ENCODE measurements at regions not wholly inside any gene's neighbourhood (a gene's known extent, or its start where the extent isn't known, plus 50 kb on each side); places are given as distances from the start of the nearest gene placed in this dataset.
"Not testable (repeated sequence)": the region's sequence is repeated elsewhere in the genome, so short reads cannot be mapped to it uniquely, and the experiment has no call there.

- TF ChIP-seq ASH2L (IDR thresholded peaks at IDR 0.05; ENCODE audit: borderline replicate concordance, low read depth), result no peak
- no peak for TF ChIP-seq POU2F2 (IDR thresholded peaks at IDR 0.05; ENCODE audit: borderline replicate concordance, low read depth, low read length)
- no peak for TF ChIP-seq ZSCAN29 (IDR thresholded peaks at IDR 0.05)
- no peak for TF ChIP-seq RB1 (IDR thresholded peaks at IDR 0.05; ENCODE audit: borderline replicate concordance)
- no peak for TF ChIP-seq ZNF384 (IDR thresholded peaks at IDR 0.05; ENCODE audit: borderline replicate concordance, low read depth, low read length)
- no peak for TF ChIP-seq JUND (IDR thresholded peaks at IDR 0.05; ENCODE audit: low read depth, low read length)
Measured at GRCh38 chr5:117318528-117318927, 743.9 kb upstream of the SEMA6A start (continued).

GRCh38 chr5:117315170-117315569 lies 740.5 kb upstream of the SEMA6A start:
- Histone ChIP-seq H3K27ac (ENCODE audit: control insufficient read depth, insufficient read depth) (no peak overlapping the region), H2AFZ (ENCODE audit: control insufficient read depth, low read depth, low read length) (no peak overlapping the region), H3K4me2 (ENCODE audit: control insufficient read depth, insufficient read depth) (no peak overlapping the region), H3K79me2 (ENCODE audit: control insufficient read depth, insufficient read depth, low read length) (no peaks in the 10 kb centered on the region), H4K20me1 (ENCODE audit: control insufficient read depth, insufficient read depth) (no peaks in the 10 kb centered on the region), H3K36me3 (ENCODE audit: control insufficient read depth in 2 of 2, insufficient read depth in 2 of 2, low read length in 1 of 2) (no peaks in the 10 kb centered on the region), H3K9ac (ENCODE audit: control insufficient read depth, insufficient read depth, low read length) (no peak overlapping the region), H3K4me3 (no peak overlapping the region), H3K27me3 (replicated peaks in 1 of 2; ENCODE audit: control insufficient read depth in 2 of 2, insufficient read depth in 2 of 2, low read length in 1 of 2) (no peaks in the 10 kb centered on the region), H3K9me3 (replicated peaks; ENCODE audit: control insufficient read depth, insufficient read depth, low read length) (no peaks in the 10 kb centered on the region), H3K4me1 (ENCODE audit: control insufficient read depth, insufficient read depth, low read length) (no peaks in the 10 kb centered on the region)
- FAIRE-seq (no peak), DNase-seq (ENCODE audit: low read depth, low spot score) (no peak), ATAC-seq (no peak)
- POLR2A ChIA-PET, result no interaction called here
- no TSS peak for BruUV-seq (replicated peaks)
- in situ Hi-C loops (cut with MboI) (no loop called here), intact Hi-C loops (cut with micrococcal nuclease; ENCODE audit: unreplicated experiment) (no loop called here)
- SMC1A ChIA-PET (ENCODE audit: uncharacterized antibody, unreplicated experiment), result no interaction called here
- RAD21 ChIA-PET (ENCODE audit: unreplicated experiment), result no interaction called here
- TF ChIP-seq MXI1 (IDR thresholded peaks at IDR 0.05; ENCODE audit: low read depth, low read length) (no peak), TBL1XR1 (IDR thresholded peaks at IDR 0.05; ENCODE audit: low read depth, low read length) (no peak), SP1 (IDR thresholded peaks at IDR 0.05; ENCODE audit: low read depth, low read length) (no peak), BMI1 (IDR thresholded peaks at IDR 0.05; ENCODE audit: borderline replicate concordance) (0 out of 2 replicates have a peak, but pooled peaks have one; percentile 34), NFIC (IDR thresholded peaks at IDR 0.05; ENCODE audit: low read depth, low read length) (no peak)
- TF ChIP-seq, protein P1, sequence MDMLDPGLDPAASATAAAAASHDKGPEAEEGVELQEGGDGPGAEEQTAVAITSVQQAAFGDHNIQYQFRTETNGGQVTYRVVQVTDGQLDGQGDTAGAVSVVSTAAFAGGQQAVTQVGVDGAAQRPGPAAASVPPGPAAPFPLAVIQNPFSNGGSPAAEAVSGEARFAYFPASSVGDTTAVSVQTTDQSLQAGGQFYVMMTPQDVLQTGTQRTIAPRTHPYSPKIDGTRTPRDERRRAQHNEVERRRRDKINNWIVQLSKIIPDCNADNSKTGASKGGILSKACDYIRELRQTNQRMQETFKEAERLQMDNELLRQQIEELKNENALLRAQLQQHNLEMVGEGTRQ (IDR thresholded peaks at IDR 0.05; ENCODE audit: borderline replicate concordance, low read depth, low read length), result no peak
- CTCF ChIA-PET, result no interaction called here
- 22% methylated on average over 4 of the region's 4 CpGs for WGBS (ENCODE audit: insufficient coverage, insufficient replicate concordance, low lambda C conversion rate, missing lambda C conversion rate)

- H3K4me1 ChIP-seq (ENCODE audit: control insufficient read depth, insufficient read depth, low read length); BruUV-seq (replicated peaks); H4K20me1 ChIP-seq (ENCODE audit: control insufficient read depth, insufficient read depth); CTCF ChIA-PET; POLR2A ChIA-PET; H3K36me3 ChIP-seq (ENCODE audit: control insufficient read depth in 2 of 2, insufficient read depth in 2 of 2, low read length in 1 of 2); H3K4me2 ChIP-seq (ENCODE audit: control insufficient read depth, insufficient read depth); RAD21 ChIA-PET (ENCODE audit: unreplicated experiment); intact Hi-C loops (cut with micrococcal nuclease; ENCODE audit: unreplicated experiment); H3K79me2 ChIP-seq (ENCODE audit: control insufficient read depth, insufficient read depth, low read length); H3K27ac ChIP-seq (ENCODE audit: control insufficient read depth, insufficient read depth); H3K9ac ChIP-seq (ENCODE audit: control insufficient read depth, insufficient read depth, low read length); SMC1A ChIA-PET (ENCODE audit: uncharacterized antibody, unreplicated experiment); FAIRE-seq; DNase-seq (ENCODE audit: low read depth, low spot score); H3K27me3 ChIP-seq (replicated peaks in 1 of 2; ENCODE audit: control insufficient read depth in 2 of 2, insufficient read depth in 2 of 2, low read length in 1 of 2); H2AFZ ChIP-seq (ENCODE audit: control insufficient read depth, low read depth, low read length); ATAC-seq; H3K9me3 ChIP-seq (replicated peaks; ENCODE audit: control insufficient read depth, insufficient read depth, low read length); H3K4me3 ChIP-seq; in situ Hi-C loops (cut with MboI): not testable (repeated sequence)
- WGBS (ENCODE audit: insufficient coverage, insufficient replicate concordance, low lambda C conversion rate, missing lambda C conversion rate), result 86% methylated on average over 21 of the region's 34 CpGs
Measured at GRCh38 chr5:117304512-117305107, 730.0 kb upstream of the SEMA6A start.

All from GM12878 (cell line).